GM21360 (cell line): ENCODE measurements at regions not wholly inside any gene's neighbourhood (a gene's known extent, or its start where the extent isn't known, plus 50 kb on each side); places are given as distances from the start of the nearest gene placed in this dataset.

Source experiments
- ATAC-seq: cut with Tn5 transposase; IDR thresholded peaks from one replicate; pipeline ENCODE4 v1.9.1; 2021; ENCODE audit warnings: mild to moderate bottlenecking, moderate library complexity; ENCODE audit not compliant: unreplicated experiment

DNA sequence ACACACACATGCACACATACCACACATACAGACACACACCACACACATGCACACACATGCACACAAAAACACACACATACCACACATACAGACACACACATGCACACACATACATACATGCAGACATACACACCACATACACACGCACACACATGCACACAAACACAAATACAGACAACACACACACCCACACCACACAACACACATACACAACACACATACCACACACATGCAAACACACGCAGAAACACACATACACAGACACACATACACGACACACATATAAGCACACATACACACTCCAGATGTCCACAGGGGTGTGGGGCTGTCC lies 60.1 kb upstream of the PPP2R2D start:
- ATAC-seq = no peak

GRCh38 chr10:131841131-131841660 lies 59.6 kb upstream of the PPP2R2D start:
- ATAC-seq = no peak

- ATAC-seq = no peak
These were observed 59.1 kb upstream of the PPP2R2D start for GRCh38 chr10:131841661-131842139.

GRCh38 chr10:131842351-131843088 lies 58.3 kb upstream of the PPP2R2D start:
- ATAC-seq = no peak

DNA sequence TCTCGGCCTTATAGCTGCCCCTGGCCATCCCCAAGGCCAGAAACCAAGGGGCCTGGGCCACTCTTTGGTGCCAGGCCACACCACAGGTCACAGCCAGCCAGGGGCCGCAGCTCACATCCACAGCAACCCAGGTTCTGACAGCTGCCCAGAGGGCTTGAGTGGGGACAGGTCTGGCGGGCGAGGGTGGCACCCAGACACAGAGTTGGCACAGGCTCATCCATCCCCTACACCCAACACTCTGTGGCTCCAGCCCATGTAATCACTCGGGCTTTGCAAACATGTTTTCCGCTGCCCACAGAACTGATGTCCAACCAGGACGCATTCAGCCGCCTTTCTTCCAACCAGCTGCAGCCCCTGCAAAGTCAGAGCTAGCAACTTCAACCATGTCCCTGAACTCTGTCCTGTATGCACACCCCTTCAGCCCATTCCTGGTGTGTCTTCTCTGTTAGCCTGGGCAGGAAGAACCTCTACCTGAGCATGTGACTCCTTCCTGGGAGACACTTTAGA lies 57.7 kb upstream of the PPP2R2D start:
- no peak for ATAC-seq

DNA sequence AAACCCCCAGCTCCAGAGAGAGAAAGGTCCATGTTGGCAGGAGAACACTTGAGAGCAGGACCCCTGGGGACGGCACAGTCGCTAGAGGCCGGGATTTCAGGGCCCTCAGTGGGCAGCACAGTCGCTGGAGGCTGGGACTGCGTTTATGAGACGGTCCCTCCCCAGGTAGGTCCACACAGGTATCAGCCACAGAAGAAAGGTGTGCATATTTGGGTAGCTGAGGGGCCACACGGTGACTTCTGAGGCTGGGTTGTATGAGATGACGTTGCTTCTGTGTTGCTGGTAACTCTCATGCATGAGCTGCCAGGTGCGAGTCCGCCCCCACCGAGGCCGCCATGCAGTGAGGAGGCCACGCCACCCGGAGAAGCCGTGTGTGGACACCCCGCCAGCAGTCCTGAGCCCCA lies 56.9 kb upstream of the PPP2R2D start:
- no peak for ATAC-seq

DNA sequence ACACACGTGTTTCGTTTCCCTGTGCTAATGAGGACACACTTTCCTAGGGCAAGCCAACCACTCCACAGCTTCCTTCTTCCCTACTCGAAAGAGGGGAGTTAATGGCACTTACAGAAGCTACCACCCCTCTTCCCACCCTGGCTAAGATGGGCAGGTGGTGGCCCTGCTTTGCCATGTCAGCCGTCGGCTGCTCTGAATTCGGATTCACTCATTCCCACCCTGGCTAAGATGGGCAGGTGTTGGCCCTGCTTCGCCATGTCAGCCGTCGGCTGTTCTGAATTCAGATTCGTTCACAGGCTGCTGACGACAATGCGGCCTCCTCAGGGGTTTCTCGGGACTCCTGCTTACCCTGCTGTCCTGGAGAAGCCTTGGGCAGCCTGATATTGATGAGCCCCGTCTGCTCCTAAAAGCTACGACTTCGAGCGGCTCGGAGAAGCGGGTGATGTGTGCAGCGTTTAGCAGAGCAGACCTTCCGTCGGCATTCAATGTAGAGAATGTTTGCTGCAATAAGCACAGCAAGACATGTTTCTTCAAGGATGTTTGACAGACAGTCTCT lies 56.2 kb upstream of the PPP2R2D start:
- ATAC-seq = no peak

GRCh38 chr10:131845505-131846239 lies 55.1 kb upstream of the PPP2R2D start:
- ATAC-seq = no peak

DNA sequence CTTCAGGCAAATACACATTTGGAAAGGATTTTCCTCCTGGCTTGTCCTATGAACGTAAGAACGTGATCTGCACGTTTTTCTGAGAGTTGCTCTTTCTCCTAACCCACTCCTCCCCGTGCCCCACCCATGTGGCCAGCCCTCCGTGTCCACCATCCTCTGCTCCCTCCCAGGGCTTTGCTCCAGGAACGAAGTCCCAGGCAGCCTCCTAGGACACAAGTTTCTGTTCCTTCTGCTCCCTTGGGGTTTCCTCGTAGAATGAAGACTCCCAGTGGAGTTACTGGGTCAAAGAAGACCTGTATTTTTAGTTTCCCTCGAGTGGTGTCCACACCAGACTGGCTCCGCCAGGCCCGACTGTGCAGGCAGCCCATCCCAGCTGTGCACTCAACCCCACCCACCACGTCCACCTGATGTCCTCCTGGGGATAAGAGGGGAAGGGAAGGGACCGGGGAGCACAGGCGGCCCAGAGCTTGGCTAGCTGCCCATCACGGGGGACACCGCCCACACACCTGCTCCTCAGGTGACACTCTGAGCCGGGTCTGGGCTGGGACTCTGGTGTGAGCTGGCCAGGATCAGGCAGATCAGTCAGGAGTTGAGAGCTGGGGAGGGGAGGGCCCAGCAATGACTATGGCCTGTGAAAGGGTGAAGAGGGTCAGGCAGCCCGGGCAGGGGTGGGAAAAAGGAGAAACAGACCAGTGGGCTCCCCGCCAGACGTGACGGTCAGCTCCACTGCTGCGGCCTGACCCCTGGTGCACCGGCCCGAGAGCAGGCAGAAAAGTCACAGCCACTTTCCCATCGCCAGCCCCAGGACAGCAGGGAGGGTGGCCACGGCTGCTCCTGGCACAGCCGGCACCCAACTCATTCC lies 54.3 kb upstream of the PPP2R2D start:
- no peak for ATAC-seq

- no peak for ATAC-seq
These were observed 53.5 kb upstream of the PPP2R2D start for GRCh38 chr10:131847241-131847783.

DNA sequence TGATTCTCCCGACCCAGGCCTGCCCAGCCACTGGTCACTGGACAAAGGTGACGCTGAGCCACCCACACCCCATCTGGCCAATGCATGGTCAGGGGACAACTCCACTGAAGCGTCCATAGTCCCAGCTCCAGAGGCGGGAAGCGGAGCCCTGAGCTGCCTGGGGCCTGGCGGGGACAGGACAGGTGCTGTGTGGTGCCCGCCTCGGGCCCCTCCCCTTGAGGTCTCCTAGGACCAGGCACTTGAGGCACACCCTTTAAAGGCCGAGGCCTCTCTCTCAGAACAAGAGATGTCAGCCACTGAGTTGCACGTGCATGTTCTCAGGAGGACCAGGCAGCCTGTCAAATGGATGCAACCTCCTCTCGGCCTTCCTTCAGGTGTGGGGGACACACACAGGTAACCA lies 52.5 kb upstream of the PPP2R2D start:
- no peak for ATAC-seq

DNA sequence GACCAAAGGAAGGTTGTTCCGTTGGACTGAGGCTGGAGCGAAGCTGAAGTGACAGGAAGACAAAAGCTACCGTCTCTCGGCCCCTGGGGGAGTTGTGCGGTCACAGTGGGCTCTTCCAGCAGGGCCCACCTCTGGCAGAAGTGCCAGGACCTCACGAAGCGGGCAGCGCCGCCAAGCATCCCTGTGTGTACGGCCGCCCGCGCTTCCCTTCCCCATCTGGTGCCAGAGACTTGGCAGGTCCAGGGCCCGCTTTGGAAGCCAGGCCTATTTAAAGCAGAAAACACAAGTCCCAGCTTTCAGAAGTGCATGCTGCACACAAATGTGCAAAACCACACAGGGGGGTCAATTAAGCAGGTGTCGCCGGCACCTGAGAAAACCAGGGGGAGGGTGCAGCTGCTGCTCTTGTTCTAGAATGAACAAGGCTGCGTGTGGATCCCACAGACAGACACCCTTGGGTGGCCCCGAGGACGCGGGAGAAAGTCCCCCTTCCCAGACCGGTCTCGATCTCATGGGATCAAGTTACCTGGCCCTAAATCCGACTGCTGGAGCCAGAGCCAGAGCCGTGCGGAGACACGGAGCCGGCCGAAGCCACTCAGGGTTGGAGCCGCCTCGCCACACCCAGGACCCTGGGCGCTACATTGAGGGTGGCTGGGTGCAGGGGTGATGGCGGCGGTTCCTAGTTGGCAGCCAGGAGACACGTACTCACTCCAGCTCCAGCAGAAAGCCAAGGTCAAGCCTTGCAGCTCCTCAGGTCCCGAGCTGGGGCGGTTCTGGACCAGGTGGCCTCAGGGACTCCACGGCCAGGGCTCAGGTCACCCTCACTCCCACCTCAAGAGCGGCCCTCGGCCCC lies 51.8 kb upstream of the PPP2R2D start:
- no peak for ATAC-seq

DNA sequence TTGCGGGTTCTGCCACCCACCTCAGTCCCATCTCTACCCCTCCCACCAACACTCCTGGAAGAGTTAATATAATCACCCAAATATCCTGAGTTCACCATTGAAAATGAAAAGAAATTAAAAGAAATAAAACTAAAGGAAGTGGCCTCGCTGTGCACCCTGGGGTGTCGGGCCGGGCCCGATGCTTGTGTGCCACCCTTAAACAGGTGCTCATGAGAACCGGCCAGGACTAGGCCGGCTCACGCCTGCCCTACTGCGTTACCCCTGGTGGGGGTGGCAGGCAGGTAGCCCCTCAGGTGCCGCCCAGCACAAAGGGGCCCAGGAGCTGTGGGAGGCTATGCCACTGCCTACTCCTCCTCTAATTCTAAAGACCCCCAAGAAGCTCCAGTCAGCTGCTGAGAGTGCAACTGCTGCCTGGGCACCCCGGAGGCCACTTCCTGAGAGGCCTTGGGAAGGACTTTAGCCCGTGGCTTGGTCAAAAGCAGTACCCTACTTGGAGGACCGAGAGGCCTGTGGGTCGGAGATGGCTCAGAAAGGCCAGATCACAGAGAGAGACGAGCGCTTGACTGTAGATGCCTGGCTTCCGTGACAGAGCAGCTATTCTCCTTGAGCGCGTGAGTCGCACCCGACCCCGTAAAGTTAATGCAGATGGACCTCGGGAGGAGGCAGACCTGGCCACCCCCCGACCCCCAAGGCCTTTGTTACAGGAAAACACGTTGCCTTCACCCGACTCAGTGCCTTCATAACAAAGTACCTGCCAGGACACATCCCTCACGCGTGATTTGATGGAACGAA lies 51.0 kb upstream of the PPP2R2D start:
- ATAC-seq = no peak

DNA sequence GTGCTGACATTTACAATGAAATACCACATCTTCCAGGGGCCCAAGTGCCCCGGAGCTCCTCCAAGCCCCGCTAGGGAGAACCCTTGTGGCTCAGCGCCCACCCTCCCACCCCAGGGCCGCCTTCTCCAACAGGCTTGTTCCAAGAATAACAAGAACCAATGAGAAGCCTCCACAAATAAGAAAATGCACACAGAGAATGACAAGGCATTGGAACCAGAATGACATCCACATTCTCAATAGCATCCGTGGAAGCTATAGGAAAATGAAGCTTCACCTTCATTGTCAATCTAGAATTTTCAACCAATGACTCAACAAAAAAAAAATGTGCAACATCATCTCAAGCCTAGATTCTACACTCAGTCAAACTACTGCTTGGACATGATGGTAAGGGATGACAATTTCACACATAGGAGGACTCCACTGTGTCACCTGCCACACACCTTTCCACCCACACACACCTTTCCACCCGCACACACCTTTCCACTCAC lies 50.4 kb upstream of the PPP2R2D start:
- ATAC-seq = no peak
